Caco-2 (cell line): ENCODE measurements at regions not wholly inside any gene's neighbourhood (a gene's known extent, or its start where the extent isn't known, plus 50 kb on each side); places are given as distances from the start of the nearest gene placed in this dataset.
A peak's percentile ranks its signal among the peaks of the same experiment; 100 is the strongest.

Source experiments
- BruUV-seq: library from RNA; stranded (reverse); fragments of 400-500 nt; replicated peaks from 2 replicates; lab custom pipeline; 2021; lab: Mats Ljungman, UMichigan
- CTCF ChIA-PET: fragments of 300-600 bp; sonication (Branson Sonifier 250); formaldehyde crosslinking; loops from one replicate; lab custom pipeline; 2022; ENCODE audit warnings: antibody characterized with exemption; lab: Charles Lee
- POLR2A ChIA-PET: fragments of 300-600 bp; sonication (Branson Sonifier 250); formaldehyde crosslinking; loops from one replicate; lab custom pipeline; 2022; ENCODE audit warnings: antibody characterized with exemption; lab: Charles Lee
- DNase-seq, 2 experiments: peaks; one replicate each; pipeline versions ENCODE4 v3.0.0 to v3.0.0-alpha.2; 2020 to 2022
- H3K27me3 ChIP-seq: replicated peaks from 2 replicates; pipeline ENCODE4 v1.6.0; 2011; ENCODE audit warnings: low read length; ENCODE audit not compliant: control insufficient read depth, insufficient read depth
- H3K36me3 ChIP-seq: 2 replicates; pipeline ENCODE4 v1.5.1; 2011; ENCODE audit warnings: low read length; ENCODE audit not compliant: control insufficient read depth, insufficient read depth
- H3K4me1 ChIP-seq: fragments of 250-450 bp; sonication (Bioruptor Pico); 2 replicates; pipeline ENCODE4 v1.5.1; 2020; ENCODE audit warnings: mild to moderate bottlenecking
- H3K4me3 ChIP-seq: 2 replicates; pipeline ENCODE4 v1.5.1; 2011; ENCODE audit warnings: low read depth, mild to moderate bottlenecking, control low read depth, low read length
- H3K9me3 ChIP-seq: fragments of 250-450 bp; sonication (Bioruptor Pico); 2 replicates; pipeline ENCODE4 v1.5.1; 2020; ENCODE audit warnings: mild to moderate bottlenecking, moderate library complexity
- H3K27ac Mint-ChIP-seq: one replicate; pipeline ENCODE4 v1.8.0; 2022; ENCODE audit warnings: mixed read lengths; ENCODE audit not compliant: unreplicated experiment
- H3K27me3 Mint-ChIP-seq: one replicate; pipeline ENCODE4 v1.8.0; 2022; ENCODE audit warnings: mixed read lengths; ENCODE audit not compliant: insufficient read depth, unreplicated experiment
- H3K36me3 Mint-ChIP-seq: one replicate; pipeline ENCODE4 v1.8.0; 2022; ENCODE audit warnings: mild to moderate bottlenecking, mixed read lengths; ENCODE audit not compliant: insufficient read depth, unreplicated experiment
- H3K4me1 Mint-ChIP-seq: one replicate; pipeline ENCODE4 v1.8.0; 2022; ENCODE audit warnings: low read depth, mixed read lengths; ENCODE audit not compliant: unreplicated experiment
- H3K4me3 Mint-ChIP-seq: one replicate; pipeline ENCODE4 v1.8.0; 2022; ENCODE audit warnings: mild to moderate bottlenecking, moderate library complexity, mixed read lengths; ENCODE audit not compliant: unreplicated experiment
- H3K9me3 Mint-ChIP-seq: one replicate; pipeline ENCODE4 v1.8.0; 2022; ENCODE audit warnings: mixed read lengths; ENCODE audit not compliant: unreplicated experiment
- CTCF ChIP-seq, 2 experiments: fragments of 200-600 bp in 1 of 2; IDR thresholded peaks; 1 replicate in 1 of 2; 2 replicates in 1 of 2; pipeline versions ENCODE4 v1.5.1 to v1.8.0; 2011 to 2022; ENCODE audit warnings: antibody characterized with exemption in 1 of 2, control low read depth in 1 of 2, inconsistent platforms in 1 of 2, low read depth in 1 of 2, low read length in 1 of 2, mild to moderate bottlenecking in 1 of 2, moderate library complexity in 1 of 2; ENCODE audit not compliant: insufficient read depth in 1 of 2, severe bottlenecking in 1 of 2, unreplicated experiment in 1 of 2
- intact Hi-C: fragments of 100-400 bp; cut with micrococcal nuclease; formaldehyde crosslinking; loops from one replicate; pipeline ENCODE4 v1.10.0; 2022; ENCODE audit not compliant: unreplicated experiment

- Mint-ChIP-seq H3K27ac (no peak overlapping the region), H3K27me3 (peaks cover 2% of the 10 kb centered on the region), H3K4me1 (no peaks in the 10 kb centered on the region), H3K4me3 (no peak overlapping the region), H3K36me3 (no peaks in the 10 kb centered on the region), H3K9me3 (no peaks in the 10 kb centered on the region)
- H3K27me3 ChIP-seq, result no peaks in the 10 kb centered on the region
- peak in 1 of 2 experiments; percentile 26 for DNase-seq
- TF ChIP-seq CTCF (IDR thresholded peaks at IDR 0.05; ENCODE audit: insufficient read depth in 1 of 2, low read depth in 1 of 2, low read length in 1 of 2, severe bottlenecking in 1 of 2, unreplicated experiment in 1 of 2), result peak; percentile 38 to 65
- ChIA-PET CTCF (no interaction called here), POLR2A (no interaction called here)
- no peaks in the 10 kb centered on the region for H3K4me1 ChIP-seq
- H3K4me3 ChIP-seq, result no peak overlapping the region
- H3K36me3 ChIP-seq, result no peaks in the 10 kb centered on the region
- intact Hi-C loops, result loop anchor here (5.0 to 10.0 kb wide), 3 partner anchors 203 to 920 kb away; no protein-coding TSS in a partner anchor
- BruUV-seq, result no TSS peak
- H3K9me3 ChIP-seq, result no peaks in the 10 kb centered on the region
Observed at GRCh38 chr5:91641730-91642350, 258.7 kb upstream of the ARRDC3 start.

- no peaks in the 10 kb centered on the region for H3K9me3 Mint-ChIP-seq
- BruUV-seq, result no TSS peak
- no peak overlapping the region for H3K27ac Mint-ChIP-seq
- H3K36me3 Mint-ChIP-seq, result no peaks in the 10 kb centered on the region
- no peak for TF ChIP-seq CTCF (IDR thresholded peaks at IDR 0.05; ENCODE audit: insufficient read depth in 1 of 2, low read depth in 1 of 2, low read length in 1 of 2, severe bottlenecking in 1 of 2, unreplicated experiment in 1 of 2)
- Histone ChIP-seq H3K36me3 (no peaks in the 10 kb centered on the region), H3K4me3 (no peak overlapping the region), H3K4me1 (no peaks in the 10 kb centered on the region), H3K27me3 (no peaks in the 10 kb centered on the region), H3K9me3 (no peaks in the 10 kb centered on the region)
- no peak for DNase-seq
- no peaks in the 10 kb centered on the region for H3K27me3 Mint-ChIP-seq
- CTCF ChIA-PET, result no interaction called here
- no peak overlapping the region for H3K4me3 Mint-ChIP-seq
- H3K4me1 Mint-ChIP-seq, result no peaks in the 10 kb centered on the region
- intact Hi-C loops, result loop anchor here (5.0 to 10.0 kb wide), 4 partner anchors 137 to 923 kb away; no protein-coding TSS in a partner anchor
- POLR2A ChIA-PET, result no interaction called here
Observed at GRCh38 chr5:91639744-91640143, 256.6 kb upstream of the ARRDC3 start.

GRCh38 chr5:91638010-91638409 lies 254.9 kb upstream of the ARRDC3 start:
- TF ChIP-seq CTCF (IDR thresholded peaks at IDR 0.05; ENCODE audit: insufficient read depth in 1 of 2, low read depth in 1 of 2, low read length in 1 of 2, severe bottlenecking in 1 of 2, unreplicated experiment in 1 of 2), result no peak
- POLR2A ChIA-PET, result no interaction called here
- no TSS peak for BruUV-seq

More at GRCh38 chr5:91638010-91638409, 254.9 kb upstream of the ARRDC3 start:
- no peak overlapping the region for H3K4me3 Mint-ChIP-seq
- intact Hi-C loops, result loop anchor here (5.0 kb wide), 1 partner anchor 136 kb away; no protein-coding TSS in a partner anchor
- no peaks in the 10 kb centered on the region for H3K27me3 Mint-ChIP-seq
- Histone ChIP-seq H3K9me3 (no peaks in the 10 kb centered on the region), H3K27me3 (no peaks in the 10 kb centered on the region), H3K4me3 (no peak overlapping the region), H3K4me1 (no peaks in the 10 kb centered on the region), H3K36me3 (no peaks in the 10 kb centered on the region)
- H3K9me3 Mint-ChIP-seq, result no peaks in the 10 kb centered on the region
- H3K4me1 Mint-ChIP-seq, result no peaks in the 10 kb centered on the region
- CTCF ChIA-PET, result no interaction called here
- no peak overlapping the region for H3K27ac Mint-ChIP-seq
- DNase-seq, result no peak
- no peaks in the 10 kb centered on the region for H3K36me3 Mint-ChIP-seq
